Mononuclear cell (primary cell): ENCODE measurements at regions not wholly inside any gene's neighbourhood (a gene's known extent, or its start where the extent isn't known, plus 50 kb on each side); places are given as distances from the start of the nearest gene placed in this dataset.
"Not testable (repeated sequence)": the region's sequence is repeated elsewhere in the genome, so short reads cannot be mapped to it uniquely, and the experiment has no call there.

Experiments used
- H3K27me3 ChIP-seq: 2 replicates; pipeline ENCODE4 v1.6.0; 2011; ENCODE audit warnings: low read length, control low read depth; ENCODE audit not compliant: insufficient read depth
- H3K4me1 ChIP-seq: 2 replicates; pipeline ENCODE4 v1.5.1; 2011; ENCODE audit warnings: mild to moderate bottlenecking, low read length, control low read depth; ENCODE audit not compliant: insufficient read depth
- H3K4me3 ChIP-seq: 2 replicates; pipeline ENCODE4 v1.5.1; 2011; ENCODE audit warnings: mild to moderate bottlenecking, low read length, moderate library complexity
- H3K9me3 ChIP-seq: 2 replicates; pipeline ENCODE4 v1.5.1; 2011; ENCODE audit warnings: low read depth, mild to moderate bottlenecking, control low read depth, low read length

DNA sequence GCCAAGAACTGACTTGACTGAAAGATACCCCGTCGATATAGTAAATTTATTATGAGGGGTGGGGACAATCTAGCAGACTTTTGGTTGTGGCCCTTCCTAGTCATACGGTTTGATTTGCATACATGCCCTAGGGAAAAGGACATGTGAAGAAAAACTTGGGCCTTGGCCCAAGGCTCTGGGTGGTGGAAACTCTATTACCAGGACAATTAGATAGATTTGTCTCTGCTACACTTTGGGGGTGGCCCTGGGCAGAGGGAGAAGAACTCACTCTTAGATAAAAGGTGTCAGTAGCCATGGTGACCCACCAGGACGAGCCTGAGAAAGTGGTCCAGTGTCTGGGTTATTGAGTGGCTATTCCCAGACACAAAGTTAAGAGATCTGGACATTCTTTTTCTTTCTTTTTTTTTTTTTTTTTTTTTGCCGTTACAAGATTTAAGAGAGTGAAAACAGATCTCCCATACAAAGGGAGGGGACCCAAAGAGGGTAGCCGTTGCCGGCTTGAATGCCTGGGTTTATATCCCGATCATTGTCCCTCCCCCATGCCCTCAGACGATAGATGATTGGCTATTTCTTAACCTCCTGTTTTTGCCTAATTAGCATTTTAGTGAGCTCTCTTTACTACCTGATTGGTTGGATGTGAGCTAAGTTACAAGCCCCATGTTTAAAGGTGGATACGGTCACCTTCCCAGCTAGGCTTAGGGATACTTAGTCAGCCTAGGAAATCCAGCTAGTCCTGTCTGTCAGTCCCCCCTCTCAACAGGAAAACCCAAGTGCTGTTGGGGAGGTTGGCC lies 96.4 kb upstream of the SMAD3 start:
- H3K4me1 ChIP-seq = peaks cover 3% of the 10 kb centered on the region
- H3K4me3 ChIP-seq = no peak overlapping the region
- no peaks in the 10 kb centered on the region for H3K27me3 ChIP-seq
- H3K9me3 ChIP-seq = no peaks in the 10 kb centered on the region

DNA sequence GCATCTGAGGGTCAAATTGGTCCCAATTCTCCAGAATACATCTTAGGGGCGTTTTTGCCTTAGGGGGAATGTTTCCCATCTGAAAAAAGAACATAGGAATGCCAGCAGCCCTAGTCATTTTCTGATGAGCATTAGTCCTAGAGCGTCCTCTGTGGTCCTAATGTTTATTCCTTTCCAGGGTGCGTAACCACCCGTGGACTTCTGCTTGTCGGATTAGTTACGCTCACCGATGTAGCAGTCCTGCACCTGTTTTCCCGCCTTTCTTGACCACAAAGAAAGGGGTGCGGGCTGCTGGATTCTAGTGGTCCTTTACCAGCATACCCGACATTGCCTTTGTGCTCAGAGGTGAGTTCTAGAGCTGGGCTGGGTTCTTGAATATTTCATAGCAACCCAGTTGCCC lies 91.3 kb upstream of the SMAD3 start:
- not testable (repeated sequence) for H3K4me3 ChIP-seq, H3K27me3 ChIP-seq, H3K9me3 ChIP-seq, H3K4me1 ChIP-seq

DNA sequence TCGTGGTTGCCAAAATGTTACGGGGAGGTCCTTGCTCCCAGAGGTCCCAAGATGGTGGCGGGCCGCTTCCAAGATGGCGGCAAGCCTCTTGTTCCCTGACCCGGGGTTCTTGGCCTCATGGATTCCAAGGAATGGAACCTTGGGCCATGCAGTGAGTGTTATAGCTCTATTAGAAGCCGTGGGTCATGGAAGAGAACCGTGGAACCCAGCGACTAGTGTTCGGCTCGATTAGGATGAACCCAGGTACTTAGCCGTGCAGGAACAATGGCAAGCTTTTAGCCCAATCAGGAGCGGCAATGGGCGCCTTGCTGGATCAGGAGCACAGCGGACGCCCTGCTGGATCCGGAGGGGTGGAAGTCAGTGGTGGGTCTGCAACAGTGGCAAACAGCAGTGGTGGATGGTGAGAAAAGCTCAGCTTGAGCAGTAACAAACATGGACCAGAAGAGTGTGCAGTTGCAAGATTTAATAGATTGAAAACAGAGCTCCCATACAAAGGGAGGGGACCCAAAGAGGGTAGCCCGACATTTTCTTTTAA lies 89.2 kb upstream of the SMAD3 start:
- H3K9me3 ChIP-seq, H3K4me1 ChIP-seq, H3K27me3 ChIP-seq, H3K4me3 ChIP-seq: not testable (repeated sequence)

DNA sequence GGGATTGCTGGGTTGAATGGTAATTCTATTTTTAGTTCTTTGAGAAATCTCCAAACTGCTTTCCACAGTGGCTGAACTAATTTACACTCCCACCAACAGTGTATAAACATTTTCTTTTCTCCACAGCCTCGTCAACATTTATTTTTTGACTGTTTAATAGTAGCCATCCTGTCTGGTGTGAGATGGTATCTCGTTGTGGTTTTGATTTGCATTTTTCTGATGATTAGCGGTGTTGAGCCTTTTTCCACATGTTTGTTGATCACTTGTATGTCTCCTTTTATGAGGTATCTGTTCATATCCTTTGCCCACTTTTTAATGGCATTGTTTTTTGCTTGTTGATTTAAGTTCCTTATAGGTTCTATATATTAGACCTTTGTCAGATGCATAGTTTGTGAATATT lies 85.1 kb upstream of the SMAD3 start:
- H3K4me3 ChIP-seq, H3K27me3 ChIP-seq, H3K9me3 ChIP-seq, H3K4me1 ChIP-seq: not testable (repeated sequence)

DNA sequence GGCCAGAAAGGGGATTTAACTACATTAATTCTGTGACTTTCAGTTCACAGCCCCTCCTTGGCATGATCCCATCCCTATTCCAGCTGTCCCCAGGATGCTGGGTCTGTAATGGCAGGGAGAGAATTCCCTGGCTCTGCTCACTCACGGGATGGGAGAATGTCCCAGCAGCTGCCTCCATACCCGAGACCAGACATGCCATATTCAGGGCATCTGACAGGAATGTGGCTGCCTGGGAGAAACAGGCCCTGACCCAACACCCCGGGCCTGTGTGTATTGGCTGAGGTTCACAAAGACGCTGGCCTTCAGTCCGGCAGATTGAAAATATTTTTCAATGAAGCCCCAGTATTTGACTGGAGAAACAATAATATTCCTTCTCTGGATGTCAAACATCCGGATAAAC lies 83.6 kb upstream of the SMAD3 start:
- no peaks in the 10 kb centered on the region for H3K4me1 ChIP-seq
- no peak overlapping the region for H3K4me3 ChIP-seq
- H3K27me3 ChIP-seq = no peaks in the 10 kb centered on the region
- H3K9me3 ChIP-seq = no peaks in the 10 kb centered on the region

DNA sequence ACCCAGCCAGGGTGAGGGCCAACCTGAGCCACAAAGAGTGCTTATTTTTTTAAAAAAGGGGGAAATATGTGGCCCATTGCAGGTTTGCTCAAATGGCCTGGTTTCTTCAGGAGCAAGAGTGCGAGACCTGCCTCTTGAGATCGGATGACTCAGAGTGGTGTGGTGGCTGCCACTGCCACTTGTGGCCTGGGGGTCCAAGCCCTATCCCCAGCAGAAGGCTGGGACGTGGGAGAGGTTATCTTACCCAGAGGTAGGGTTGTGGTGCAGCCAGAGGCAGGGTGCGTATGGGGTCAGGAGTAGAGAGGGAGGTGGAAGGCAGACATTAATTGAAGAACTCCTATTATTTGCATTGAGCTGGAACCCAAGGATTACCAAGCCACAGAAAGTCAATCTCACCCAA lies 83.2 kb upstream of the SMAD3 start:
- H3K9me3 ChIP-seq = no peaks in the 10 kb centered on the region

DNA sequence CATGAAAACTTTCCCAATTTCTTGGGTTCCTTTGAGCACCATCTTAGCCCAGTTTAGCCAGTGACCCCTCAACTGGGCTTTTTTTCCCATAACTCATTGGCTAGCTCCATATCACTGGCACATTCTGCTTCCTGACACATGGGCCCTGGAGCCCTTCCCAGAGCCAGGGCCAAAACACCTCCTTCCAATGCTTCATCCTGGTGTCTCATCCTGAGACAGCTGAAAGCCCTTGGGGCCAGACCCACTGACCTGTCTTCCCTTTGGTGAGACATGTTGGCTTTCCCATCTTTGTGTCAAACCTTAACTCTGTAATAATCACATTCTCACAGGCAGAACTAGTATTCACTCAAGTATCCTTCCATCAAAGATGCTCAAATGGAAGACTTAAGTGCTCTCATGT lies 82.6 kb upstream of the SMAD3 start:
- H3K27me3 ChIP-seq = no peaks in the 10 kb centered on the region
- H3K4me3 ChIP-seq = no peak overlapping the region

More for the DNA sequence above, 83.2 kb upstream of the SMAD3 start:
- Histone ChIP-seq H3K4me1 (no peaks in the 10 kb centered on the region), H3K27me3 (no peaks in the 10 kb centered on the region), H3K4me3 (no peak overlapping the region)

DNA sequence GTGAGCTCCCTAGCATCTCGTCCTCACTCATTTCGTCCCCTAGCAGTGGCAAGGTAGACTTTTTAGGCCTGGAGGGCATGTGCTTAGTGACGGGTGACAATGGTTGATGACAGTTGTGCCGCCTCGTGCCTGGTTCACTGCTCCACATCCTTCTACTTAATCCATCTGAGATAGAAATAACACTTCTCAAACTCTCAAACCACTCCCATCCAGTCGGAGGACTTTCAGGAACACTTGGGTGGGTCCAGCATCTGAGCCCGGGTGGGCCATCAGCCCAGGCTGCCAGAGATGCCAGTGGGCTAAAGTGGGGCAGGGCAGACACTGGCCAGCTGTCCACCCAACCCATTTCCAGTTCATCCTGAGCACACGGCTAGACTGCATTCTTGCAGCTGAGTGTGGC lies 79.7 kb upstream of the SMAD3 start:
- Histone ChIP-seq H3K4me1 (no peaks in the 10 kb centered on the region), H3K9me3 (no peaks in the 10 kb centered on the region), H3K27me3 (no peaks in the 10 kb centered on the region), H3K4me3 (no peak overlapping the region)

More for the DNA sequence above, 82.6 kb upstream of the SMAD3 start:
- H3K4me1 ChIP-seq = no peaks in the 10 kb centered on the region
- no peaks in the 10 kb centered on the region for H3K9me3 ChIP-seq

DNA sequence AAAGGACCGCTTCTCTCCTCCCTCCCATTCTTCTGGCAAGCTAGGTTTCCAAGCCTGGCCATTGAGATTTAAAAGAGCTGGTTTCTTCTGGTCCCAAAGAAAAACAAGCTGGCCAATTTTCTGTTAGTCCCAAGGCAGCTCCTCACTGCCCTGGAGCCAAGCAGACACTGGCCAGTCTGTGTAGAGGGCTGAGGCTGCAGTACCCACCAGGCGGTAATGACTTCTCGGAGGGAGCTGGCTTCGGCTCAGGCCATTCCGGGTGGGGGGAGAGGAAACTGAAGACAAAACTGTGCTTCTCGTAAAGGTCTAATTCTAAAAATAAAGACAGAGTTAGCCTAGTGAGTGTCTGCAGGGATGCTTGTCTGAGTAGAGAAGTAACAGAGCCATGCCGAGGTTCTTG lies 78.5 kb upstream of the SMAD3 start:
- H3K4me1 ChIP-seq = no peaks in the 10 kb centered on the region
- no peaks in the 10 kb centered on the region for H3K27me3 ChIP-seq
- H3K4me3 ChIP-seq = no peak overlapping the region
- H3K9me3 ChIP-seq = no peaks in the 10 kb centered on the region

DNA sequence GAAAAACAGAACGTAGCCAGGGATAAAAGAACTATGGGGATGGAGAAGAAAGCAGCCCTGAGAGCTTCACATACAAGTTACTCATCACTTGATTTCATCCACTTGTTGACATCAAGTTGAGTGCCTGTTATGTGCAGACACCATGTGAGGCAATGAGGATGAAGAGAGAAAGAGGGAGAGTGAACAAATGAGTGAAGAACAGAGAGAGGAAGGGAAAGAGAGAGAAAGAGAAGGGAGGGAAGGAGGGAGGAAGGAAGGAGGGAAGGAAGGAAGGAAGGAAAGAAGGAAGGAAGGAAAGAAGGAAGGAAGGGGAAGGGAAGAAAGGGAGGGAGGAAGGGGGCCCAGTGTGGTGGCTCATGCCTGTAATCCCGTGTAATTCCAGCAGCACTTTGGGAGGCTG lies 72.3 kb upstream of the SMAD3 start:
- H3K4me3 ChIP-seq = no peak overlapping the region
- H3K27me3 ChIP-seq = no peaks in the 10 kb centered on the region
- no peaks in the 10 kb centered on the region for H3K9me3 ChIP-seq
- peaks cover 6% of the 10 kb centered on the region for H3K4me1 ChIP-seq

DNA sequence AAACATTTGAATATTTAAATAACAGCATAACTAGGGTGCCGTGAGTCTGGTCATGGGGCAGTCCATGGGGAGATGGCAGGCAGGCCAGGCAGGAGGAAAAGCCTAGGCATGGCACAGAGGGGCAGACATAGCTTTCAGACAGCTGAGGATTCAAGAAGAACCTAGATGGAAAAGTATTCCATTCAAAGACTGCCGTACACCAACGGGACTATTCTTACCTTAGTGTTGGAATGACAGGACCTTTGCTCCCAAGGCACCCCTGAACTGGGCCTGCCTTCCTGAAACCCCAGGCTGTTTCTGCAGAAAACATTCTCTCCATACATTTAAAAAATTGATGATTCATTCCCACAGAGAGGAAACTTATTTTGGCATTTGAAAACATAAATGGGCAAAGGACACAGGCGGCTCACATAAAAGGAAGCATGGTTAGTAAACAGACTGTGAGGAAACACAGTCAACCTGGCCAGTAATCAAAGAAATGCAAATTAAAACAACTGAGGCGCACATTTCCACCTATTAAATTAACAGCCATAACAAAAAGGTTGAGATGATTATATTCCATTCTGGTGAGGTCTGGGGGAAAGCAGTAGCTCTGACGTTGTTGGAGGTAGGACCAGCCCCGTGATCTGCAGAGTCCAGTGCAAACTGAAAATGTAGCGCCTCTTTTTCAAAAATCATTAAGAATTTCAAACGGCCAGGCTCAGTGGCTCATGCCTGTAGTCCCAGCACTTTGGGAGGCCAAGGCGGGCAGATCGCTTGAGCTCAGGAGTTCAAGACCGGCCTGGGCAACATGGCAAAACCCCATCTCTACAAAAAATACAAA lies 71.3 kb upstream of the SMAD3 start:
- Histone ChIP-seq H3K27me3 (no peaks in the 10 kb centered on the region), H3K4me3 (no peak overlapping the region), H3K4me1 (peaks cover 6% of the 10 kb centered on the region), H3K9me3 (no peaks in the 10 kb centered on the region)

DNA sequence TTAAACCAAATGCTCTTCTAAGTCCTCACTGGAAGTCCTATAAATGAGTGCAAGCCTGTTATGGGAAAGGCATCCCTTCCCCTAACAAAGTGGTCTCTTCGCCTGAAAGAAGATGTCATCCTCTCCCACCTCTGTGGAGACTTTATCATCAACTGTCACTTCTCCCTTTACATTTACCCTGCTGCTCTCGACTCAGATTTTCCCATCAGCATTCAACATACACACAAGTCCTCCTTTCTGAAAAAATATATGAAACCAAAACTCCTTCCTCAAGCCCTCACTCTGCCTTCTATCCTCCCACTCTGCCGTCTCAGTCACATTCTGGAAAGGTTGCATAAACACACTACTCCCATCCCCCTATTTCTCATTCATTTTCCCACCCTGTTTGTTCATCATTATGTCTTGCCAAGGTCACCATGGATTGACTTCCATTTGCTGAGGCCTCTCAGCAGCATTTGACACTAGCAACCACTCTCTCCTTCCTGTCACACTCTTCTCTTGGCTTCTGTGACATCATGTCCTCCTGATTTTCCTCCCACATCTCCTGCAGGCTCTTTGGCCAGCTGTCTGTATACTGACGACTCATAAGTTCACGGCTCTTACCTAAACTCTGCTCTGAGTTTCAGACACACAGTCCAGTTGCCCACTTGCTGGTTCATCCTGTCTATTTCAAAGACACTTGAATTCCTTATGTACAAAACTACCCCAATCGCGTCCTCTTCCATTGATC lies 70.3 kb upstream of the SMAD3 start:
- Histone ChIP-seq H3K4me3 (no peak overlapping the region), H3K4me1 (peaks cover 7% of the 10 kb centered on the region), H3K27me3 (no peaks in the 10 kb centered on the region), H3K9me3 (no peaks in the 10 kb centered on the region)

DNA sequence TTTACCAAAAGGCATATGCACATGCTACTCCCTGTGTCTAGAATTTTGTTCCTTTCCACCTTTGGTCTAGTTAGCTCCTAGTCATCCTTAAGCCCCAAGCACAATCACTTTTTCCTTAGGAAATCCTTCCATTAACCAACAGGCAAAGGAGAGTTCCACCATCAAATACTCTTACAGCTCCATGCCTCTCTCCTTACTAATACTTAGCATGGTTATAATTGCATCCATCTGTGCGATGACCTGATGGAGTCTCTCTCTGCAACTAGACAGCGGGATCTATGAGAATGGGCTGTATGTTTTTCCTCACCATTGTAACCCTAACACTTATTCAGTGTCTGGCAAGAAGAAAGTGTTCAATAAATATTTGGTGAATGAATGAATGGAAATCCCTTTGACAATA lies 69.3 kb upstream of the SMAD3 start:
- Histone ChIP-seq H3K4me1 (peaks cover 9% of the 10 kb centered on the region), H3K4me3 (no peak overlapping the region), H3K9me3 (no peaks in the 10 kb centered on the region), H3K27me3 (no peaks in the 10 kb centered on the region)

DNA sequence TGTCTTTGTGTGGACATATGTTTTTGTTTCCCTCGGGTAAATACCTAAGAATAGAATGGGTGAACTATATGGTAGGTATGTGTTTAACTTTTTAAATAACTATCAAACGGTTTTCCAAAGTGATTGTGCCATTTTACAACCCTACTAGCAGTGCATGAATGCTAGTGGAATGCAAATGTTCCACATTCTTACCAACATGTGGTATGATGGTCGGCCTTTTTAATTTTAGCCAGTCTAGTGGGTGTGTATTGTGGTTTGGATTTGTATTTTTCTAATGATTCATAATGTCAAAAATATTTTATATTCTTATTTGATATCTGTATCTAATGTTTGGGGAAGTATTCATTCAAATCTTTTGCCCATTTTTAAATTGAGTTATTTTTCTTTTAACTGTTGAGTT lies 68.2 kb upstream of the SMAD3 start:
- Histone ChIP-seq H3K27me3 (no peaks in the 10 kb centered on the region), H3K9me3 (no peaks in the 10 kb centered on the region), H3K4me3 (no peak overlapping the region), H3K4me1 (peaks cover 9% of the 10 kb centered on the region)

DNA sequence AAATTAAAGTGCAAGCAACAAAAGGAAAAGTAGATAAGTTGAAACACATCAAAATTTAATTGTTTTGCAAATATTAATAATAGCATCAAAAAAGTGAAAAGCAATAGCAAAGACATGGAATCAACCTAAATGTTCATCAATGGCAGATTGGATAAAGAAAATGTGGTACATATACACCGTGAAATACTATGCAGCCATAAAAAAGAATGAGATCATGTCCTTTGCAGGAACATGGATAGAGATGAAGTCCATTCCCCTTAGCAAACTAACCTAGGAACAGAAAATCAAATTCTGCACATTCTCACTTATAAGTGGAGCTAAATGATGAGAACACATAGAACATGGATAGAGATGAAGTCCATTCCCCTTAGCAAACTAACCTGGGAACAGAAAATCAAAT lies 67.2 kb upstream of the SMAD3 start:
- not testable (repeated sequence) for H3K4me3 ChIP-seq, H3K9me3 ChIP-seq, H3K4me1 ChIP-seq, H3K27me3 ChIP-seq
